ENCODE measurements at regions not wholly inside any gene's neighbourhood (a gene's known extent, or its start where the extent isn't known, plus 50 kb on each side); places are given as distances from the start of the nearest gene placed in this dataset. TPM values are rescaled to one million over a fixed set of nuclear protein-coding genes. Genes with fewer than 3 reads are reported as not detected.

GRCh38 chrX:22944945-22945344 lies 54.8 kb upstream of the DDX53 start:
- Histone ChIP-seq H3K4me2 (ENCODE audit: control insufficient read depth, insufficient read depth) (no peak overlapping the region), H3K36me3 (ENCODE audit: control insufficient read depth in 2 of 2, insufficient read depth in 2 of 2, low read length in 1 of 2) (no peaks in the 10 kb centered on the region), H3K27me3 (replicated peaks in 1 of 2; ENCODE audit: control insufficient read depth in 2 of 2, insufficient read depth in 2 of 2, low read length in 1 of 2) (no peaks in the 10 kb centered on the region), H4K20me1 (ENCODE audit: control insufficient read depth, insufficient read depth) (no peaks in the 10 kb centered on the region), H3K9ac (ENCODE audit: control insufficient read depth, insufficient read depth, low read length) (no peak overlapping the region), H3K4me1 (ENCODE audit: control insufficient read depth, insufficient read depth, low read length) (no peaks in the 10 kb centered on the region), H3K79me2 (ENCODE audit: control insufficient read depth, insufficient read depth, low read length) (no peaks in the 10 kb centered on the region), H3K27ac (ENCODE audit: control insufficient read depth, insufficient read depth) (no peak overlapping the region), H3K9me3 (replicated peaks; ENCODE audit: control insufficient read depth, insufficient read depth, low read length) (no peaks in the 10 kb centered on the region), H2AFZ (ENCODE audit: control insufficient read depth, low read depth, low read length) (no peak overlapping the region), H3K4me3 (no peak overlapping the region)
- ChIA-PET SMC1A (ENCODE audit: uncharacterized antibody, unreplicated experiment) (no interaction called here), CTCF (no interaction called here), POLR2A (no interaction called here), RAD21 (ENCODE audit: unreplicated experiment) (no interaction called here)
- no TSS peak for BruUV-seq (replicated peaks)
- no peak for ATAC-seq
- DNase-seq (ENCODE audit: low read depth, low spot score), result no peak
- TF ChIP-seq IKZF2 (IDR thresholded peaks at IDR 0.05) (no peak), FOXK2 (IDR thresholded peaks at IDR 0.05) (no peak), MYB (IDR thresholded peaks at IDR 0.05; ENCODE audit: borderline replicate concordance, low read depth, low read length) (no peak), NRF1 (conservative IDR thresholded peaks at IDR 0.05; ENCODE audit: low read depth, low read length) (no peak)
- WGBS (ENCODE audit: insufficient coverage, insufficient replicate concordance, low lambda C conversion rate, missing lambda C conversion rate), result 47% methylated on average over 1 of the region's 1 CpG
- in situ Hi-C loops (cut with MboI), result no loop called here
- no peak for FAIRE-seq
- intact Hi-C loops (cut with micrococcal nuclease; ENCODE audit: unreplicated experiment), result no loop called here

Small RNA genes in the stretch of these regions (small RNA-seq; reads per million reads assigned to genes)
- not detected for gene RNU6-266P
